Glutamatergic neuron (in vitro differentiated cells): ENCODE measurements at regions not wholly inside any gene's neighbourhood (a gene's known extent, or its start where the extent isn't known, plus 50 kb on each side); places are given as distances from the start of the nearest gene placed in this dataset.
"Not testable (repeated sequence)": the region's sequence is repeated elsewhere in the genome, so short reads cannot be mapped to it uniquely, and the experiment has no call there.

Source experiments
- DNase-seq: peaks from one replicate; pipeline ENCODE4 v3.0.0; 2022
- H3K27ac Mint-ChIP-seq: one replicate; pipeline ENCODE4 v1.8.0; 2020; ENCODE audit warnings: mild to moderate bottlenecking, mixed read lengths, inconsistent platforms; ENCODE audit not compliant: unreplicated experiment
- H3K27me3 Mint-ChIP-seq: one replicate; pipeline ENCODE4 v1.8.0; 2020; ENCODE audit warnings: mild to moderate bottlenecking, moderate library complexity, mixed read lengths, inconsistent platforms; ENCODE audit not compliant: unreplicated experiment
- H3K36me3 Mint-ChIP-seq: one replicate; pipeline ENCODE4 v1.8.0; 2020; ENCODE audit warnings: mild to moderate bottlenecking, mixed read lengths, inconsistent platforms; ENCODE audit not compliant: unreplicated experiment
- H3K4me1 Mint-ChIP-seq: one replicate; pipeline ENCODE4 v1.8.0; 2020; ENCODE audit warnings: mild to moderate bottlenecking, low read depth, mixed read lengths, inconsistent platforms; ENCODE audit not compliant: unreplicated experiment
- H3K4me3 Mint-ChIP-seq: one replicate; pipeline ENCODE4 v1.8.0; 2020; ENCODE audit warnings: mild to moderate bottlenecking, mixed read lengths, inconsistent platforms; ENCODE audit not compliant: unreplicated experiment
- H3K9me3 Mint-ChIP-seq: one replicate; pipeline ENCODE4 v1.8.0; 2020; ENCODE audit warnings: mild to moderate bottlenecking, moderate library complexity, mixed read lengths, inconsistent platforms; ENCODE audit not compliant: unreplicated experiment
- CTCF ChIP-seq: fragments of 200-600 bp; sonication (generic); IDR thresholded peaks from one replicate; pipeline ENCODE4 v1.5.0; 2021; ENCODE audit not compliant: partially characterized antibody, unreplicated experiment

GRCh38 chr16:29182501-29182900 is 197.6 kb downstream of the LAT start:
- no peak for TF ChIP-seq CTCF
- no peaks in the 10 kb centered on the region for H3K36me3 Mint-ChIP-seq
- H3K4me3 Mint-ChIP-seq = no peak overlapping the region
- no peak for DNase-seq
- H3K27ac Mint-ChIP-seq = peak overlapping the region; percentile 52
- peaks cover 9% of the 10 kb centered on the region for H3K27me3 Mint-ChIP-seq
- peaks cover 8% of the 10 kb centered on the region for H3K9me3 Mint-ChIP-seq
- H3K4me1 Mint-ChIP-seq = peaks cover 18% of the 10 kb centered on the region

- DNase-seq = not testable (repeated sequence)
- peak overlapping the region; percentile 33 for H3K27ac Mint-ChIP-seq
These were observed 197.1 kb downstream of the LAT start for GRCh38 chr16:29181921-29182411.

GRCh38 chr16:29181254-29181780 is 196.5 kb downstream of the LAT start:
- H3K9me3 Mint-ChIP-seq = peaks cover 11% of the 10 kb centered on the region
- H3K4me3 Mint-ChIP-seq, H3K36me3 Mint-ChIP-seq, DNase-seq: not testable (repeated sequence)
- peaks cover 13% of the 10 kb centered on the region for H3K27me3 Mint-ChIP-seq
- H3K4me1 Mint-ChIP-seq = peaks cover 22% of the 10 kb centered on the region
- H3K27ac Mint-ChIP-seq = peak overlapping the region; percentile 33

More at GRCh38 chr16:29181921-29182411, 197.1 kb downstream of the LAT start:
- H3K9me3 Mint-ChIP-seq = peaks cover 11% of the 10 kb centered on the region
- H3K4me1 Mint-ChIP-seq = peaks cover 21% of the 10 kb centered on the region
- H3K36me3 Mint-ChIP-seq, H3K4me3 Mint-ChIP-seq: not testable (repeated sequence)
- peaks cover 12% of the 10 kb centered on the region for H3K27me3 Mint-ChIP-seq

GRCh38 chr16:29180206-29180600 is 195.4 kb downstream of the LAT start:
- not testable (repeated sequence) for H3K27ac Mint-ChIP-seq, DNase-seq, H3K36me3 Mint-ChIP-seq, H3K4me3 Mint-ChIP-seq
- H3K27me3 Mint-ChIP-seq = peaks cover 15% of the 10 kb centered on the region
- H3K4me1 Mint-ChIP-seq = peaks cover 22% of the 10 kb centered on the region
- peaks cover 12% of the 10 kb centered on the region for H3K9me3 Mint-ChIP-seq

GRCh38 chr16:29179401-29180205 is 194.8 kb downstream of the LAT start:
- Mint-ChIP-seq H3K27me3 (peaks cover 16% of the 10 kb centered on the region), H3K9me3 (peaks cover 14% of the 10 kb centered on the region), H3K4me1 (peaks cover 25% of the 10 kb centered on the region)
- not testable (repeated sequence) for H3K27ac Mint-ChIP-seq, H3K4me3 Mint-ChIP-seq, H3K36me3 Mint-ChIP-seq, DNase-seq

GRCh38 chr16:29177888-29178726 is 193.3 kb downstream of the LAT start:
- not testable (repeated sequence) for DNase-seq, H3K36me3 Mint-ChIP-seq
- peak overlapping the region; percentile 46 for H3K4me3 Mint-ChIP-seq
- H3K27ac Mint-ChIP-seq = peak overlapping the region; percentile 94
- H3K4me1 Mint-ChIP-seq = peaks cover 24% of the 10 kb centered on the region
- H3K9me3 Mint-ChIP-seq = peaks cover 15% of the 10 kb centered on the region
- peaks cover 14% of the 10 kb centered on the region for H3K27me3 Mint-ChIP-seq

- Mint-ChIP-seq H3K4me3 (peak overlapping the region; percentile 46), H3K9me3 (peaks cover 19% of the 10 kb centered on the region), H3K27ac (peak overlapping the region; percentile 94), H3K27me3 (peaks cover 16% of the 10 kb centered on the region), H3K4me1 (peaks cover 21% of the 10 kb centered on the region), H3K36me3 (peaks cover 13% of the 10 kb centered on the region)
- DNase-seq = peak; percentile 66
These were observed 192.5 kb downstream of the LAT start for GRCh38 chr16:29177203-29177887.

GRCh38 chr16:29176822-29177202 is 192.0 kb downstream of the LAT start:
- H3K27me3 Mint-ChIP-seq = peaks cover 17% of the 10 kb centered on the region
- peaks cover 19% of the 10 kb centered on the region for H3K9me3 Mint-ChIP-seq
- H3K4me3 Mint-ChIP-seq, H3K27ac Mint-ChIP-seq, DNase-seq: not testable (repeated sequence)
- peaks cover 16% of the 10 kb centered on the region for H3K36me3 Mint-ChIP-seq
- H3K4me1 Mint-ChIP-seq = peaks cover 21% of the 10 kb centered on the region

- peaks cover 19% of the 10 kb centered on the region for H3K27me3 Mint-ChIP-seq
- peaks cover 19% of the 10 kb centered on the region for H3K9me3 Mint-ChIP-seq
- H3K4me1 Mint-ChIP-seq = peaks cover 26% of the 10 kb centered on the region
- DNase-seq, H3K4me3 Mint-ChIP-seq: not testable (repeated sequence)
- H3K27ac Mint-ChIP-seq = peak overlapping the region; percentile 38
- peaks cover 19% of the 10 kb centered on the region for H3K36me3 Mint-ChIP-seq
These were observed 191.3 kb downstream of the LAT start for GRCh38 chr16:29176154-29176470.

- peak overlapping the region; percentile 15 for H3K27ac Mint-ChIP-seq
- H3K9me3 Mint-ChIP-seq = peaks cover 24% of the 10 kb centered on the region
- H3K36me3 Mint-ChIP-seq = peaks cover 19% of the 10 kb centered on the region
- not testable (repeated sequence) for DNase-seq, H3K4me3 Mint-ChIP-seq
- peaks cover 31% of the 10 kb centered on the region for H3K4me1 Mint-ChIP-seq
- H3K27me3 Mint-ChIP-seq = peaks cover 24% of the 10 kb centered on the region
These were observed 190.7 kb downstream of the LAT start for GRCh38 chr16:29175411-29176153.
